ENCODE measurements at regions not wholly inside any gene's neighbourhood (a gene's known extent, or its start where the extent isn't known, plus 50 kb on each side); places are given as distances from the start of the nearest gene placed in this dataset.

GRCh38 chr21:22044431-22044830, 1046.2 kb downstream of the NCAM2 start:
- no peak for DNase-seq

GRCh38 chr21:22046576-22046975, 1048.4 kb downstream of the NCAM2 start:
- DNase-seq = no peak

GRCh38 chr21:22056904-22057303, 1058.7 kb downstream of the NCAM2 start:
- no peak for DNase-seq

- DNase-seq = no peak
Observed at GRCh38 chr21:22062472-22063139, 1064.4 kb downstream of the NCAM2 start.

- DNase-seq = no peak
Observed at GRCh38 chr21:22063140-22063539, 1064.9 kb downstream of the NCAM2 start.

GRCh38 chr21:22076471-22076870, 1078.3 kb downstream of the NCAM2 start:
- DNase-seq = no peak

- no peak for DNase-seq
Observed at GRCh38 chr21:22083899-22084298, 1085.7 kb downstream of the NCAM2 start.

- DNase-seq = no peak
Observed at GRCh38 chr21:22096314-22096713, 1098.1 kb downstream of the NCAM2 start.

GRCh38 chr21:22106720-22107410, 1108.7 kb downstream of the NCAM2 start:
- no peak for DNase-seq

- no peak for DNase-seq
Observed at GRCh38 chr21:22115746-22116145, 1117.5 kb downstream of the NCAM2 start.

GRCh38 chr21:22120616-22121266, 1122.5 kb downstream of the NCAM2 start:
- DNase-seq = no peak

- DNase-seq = no peak
Observed at GRCh38 chr21:22125581-22125980, 1127.4 kb downstream of the NCAM2 start.

- no peak for DNase-seq
Observed at GRCh38 chr21:22128671-22129070, 1130.5 kb downstream of the NCAM2 start.

GRCh38 chr21:22132358-22133071, 1134.3 kb downstream of the NCAM2 start:
- no peak for DNase-seq

GRCh38 chr21:22136740-22137139, 1138.5 kb downstream of the NCAM2 start:
- no peak for DNase-seq

GRCh38 chr21:22138297-22139016, 1140.2 kb downstream of the NCAM2 start:
- DNase-seq = no peak

GRCh38 chr21:22145545-22145944, 1147.3 kb downstream of the NCAM2 start:
- no peak for DNase-seq

GRCh38 chr21:22154579-22155274, 1156.5 kb downstream of the NCAM2 start:
- no peak for DNase-seq

GRCh38 chr21:22164912-22165311, 1166.7 kb downstream of the NCAM2 start:
- DNase-seq = no peak

- DNase-seq = no peak
Observed at GRCh38 chr21:22174746-22175145, 1176.5 kb downstream of the NCAM2 start.

- no peak for DNase-seq
Observed at GRCh38 chr21:22189278-22189677, 1191.1 kb downstream of the NCAM2 start.

- no peak for DNase-seq
Observed at GRCh38 chr21:22191581-22191980, 1193.4 kb downstream of the NCAM2 start.

Data from NCI-H1092 treated with DMSO at 0.1 percent for 48 hours (cell line).